RKO (cell line): ENCODE measurements at regions not wholly inside any gene's neighbourhood (a gene's known extent, or its start where the extent isn't known, plus 50 kb on each side); places are given as distances from the start of the nearest gene placed in this dataset.
"Not testable (repeated sequence)": the region's sequence is repeated elsewhere in the genome, so short reads cannot be mapped to it uniquely, and the experiment has no call there.

Source experiments
- DNase-seq: peaks from one replicate; pipeline ENCODE4 v3.0.0-alpha.2; 2016; ENCODE audit warnings: low spot score

DNA sequence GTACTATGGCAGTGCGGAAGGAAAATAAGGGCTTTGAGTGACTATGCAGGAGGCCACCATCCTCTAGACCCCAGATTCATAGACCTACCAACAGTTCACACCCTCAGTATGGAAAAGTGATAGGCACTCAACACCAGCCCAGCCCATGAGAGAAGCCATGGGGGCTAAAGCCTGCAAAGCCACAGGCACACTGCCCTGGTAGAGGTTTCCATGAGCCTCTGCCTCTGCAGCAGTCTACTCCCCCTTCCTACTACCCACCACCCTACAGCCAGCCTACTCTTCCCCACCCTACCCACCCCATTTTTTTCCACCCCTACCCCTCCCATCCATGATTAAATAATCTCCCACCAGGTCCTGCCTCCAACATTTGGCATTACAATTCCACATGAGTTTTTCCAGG is 241.9 kb downstream of the CWH43 start:
- not testable (repeated sequence) for DNase-seq

DNA sequence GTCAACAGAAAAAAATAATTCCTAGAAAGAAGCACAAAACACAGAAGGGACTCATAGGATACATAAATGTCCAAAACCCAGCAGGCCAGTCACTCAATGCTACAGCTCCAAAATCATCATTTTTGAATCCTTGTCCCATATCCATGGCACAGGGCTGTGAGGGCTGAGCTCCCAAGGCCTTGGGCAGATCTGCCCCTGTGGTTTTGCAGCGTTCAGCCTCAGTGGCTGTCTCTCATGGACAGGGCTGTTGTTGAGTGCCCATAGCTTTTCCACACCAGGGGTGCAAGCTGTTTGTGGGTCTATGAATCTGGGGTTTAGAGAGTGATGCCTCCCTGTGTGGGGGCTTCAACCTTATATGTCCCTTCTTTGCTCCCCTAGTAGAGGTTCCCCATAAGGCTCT is 243.2 kb downstream of the CWH43 start:
- not testable (repeated sequence) for DNase-seq

DNA sequence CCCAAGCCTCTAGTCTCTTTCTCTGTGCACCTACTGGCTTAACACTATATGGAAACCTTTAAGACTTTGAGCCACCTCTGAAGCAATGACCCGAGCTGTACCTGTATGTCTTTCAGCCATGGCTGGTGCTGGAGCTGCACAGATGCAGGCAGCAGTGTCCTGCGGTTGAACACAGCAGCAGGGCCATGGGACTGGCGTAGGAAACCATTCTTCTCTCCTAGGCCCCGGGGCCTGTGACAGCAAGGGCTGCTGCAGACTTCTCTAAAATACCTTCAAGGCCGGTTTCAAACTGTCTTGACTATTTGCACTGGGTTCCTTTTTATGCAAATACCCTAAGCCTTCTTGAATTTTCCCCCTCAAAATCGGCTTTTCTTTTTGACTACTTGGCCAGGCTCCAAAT is 243.6 kb downstream of the CWH43 start:
- not testable (repeated sequence) for DNase-seq

DNA sequence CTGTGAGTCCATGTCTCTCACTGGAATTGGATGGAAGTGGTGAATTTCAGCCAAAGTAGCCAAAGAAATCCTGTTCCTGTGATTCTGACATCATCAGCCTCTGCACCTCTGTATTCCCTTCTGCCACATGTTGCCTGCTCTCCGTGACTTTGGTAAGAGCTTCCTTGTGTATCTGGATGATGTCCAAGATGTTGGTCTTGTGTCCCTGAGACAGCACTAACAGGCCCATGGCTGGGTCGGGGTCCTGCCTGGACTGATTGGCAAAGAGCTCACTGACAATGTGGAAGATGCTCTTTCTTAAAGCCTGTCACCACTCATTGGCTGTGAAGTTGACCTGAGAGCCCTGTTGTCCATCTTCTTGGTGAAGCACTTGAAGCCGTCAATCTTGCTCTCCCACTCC is 247.3 kb downstream of the CWH43 start:
- not testable (repeated sequence) for DNase-seq

DNA sequence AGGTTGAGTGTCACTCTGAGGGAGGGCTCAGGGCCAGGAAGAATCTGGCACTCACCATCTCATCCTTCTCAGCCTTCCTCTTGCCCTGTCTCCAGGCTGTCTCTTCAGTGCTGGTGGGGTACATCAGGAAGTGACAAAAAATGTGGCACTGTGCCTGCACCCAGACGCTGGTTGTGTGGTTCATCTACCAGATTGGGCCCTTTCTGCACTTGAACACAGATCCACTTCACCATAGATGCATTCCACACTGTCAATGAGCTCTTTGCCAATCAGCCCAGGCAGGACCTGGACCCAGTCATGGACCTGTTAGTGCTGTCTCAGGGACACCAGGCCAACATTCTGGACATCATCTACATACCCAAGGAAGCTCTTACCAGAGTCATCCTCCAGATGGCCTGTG is 247.7 kb downstream of the CWH43 start:
- DNase-seq: not testable (repeated sequence)

DNA sequence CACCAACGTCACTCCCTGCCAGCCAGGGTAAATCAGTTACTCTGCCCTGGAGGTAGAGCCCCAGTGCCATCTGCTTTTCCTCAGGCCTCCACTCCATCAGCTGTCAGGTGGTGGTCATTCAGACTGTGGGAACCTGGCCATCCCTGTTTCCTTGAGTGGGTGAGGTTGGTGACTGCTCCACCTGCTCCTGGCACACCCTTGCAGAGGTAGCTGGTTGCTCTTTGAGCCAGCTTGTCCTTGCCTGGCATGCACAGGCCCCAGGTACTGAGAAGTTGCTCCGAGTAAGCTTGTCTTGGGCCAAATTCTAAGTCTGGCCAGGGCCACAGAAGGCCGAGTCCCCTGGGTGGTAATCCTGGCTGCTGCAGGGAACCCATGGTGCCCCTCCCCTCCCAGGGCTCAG is 248.3 kb downstream of the CWH43 start:
- not testable (repeated sequence) for DNase-seq

DNA sequence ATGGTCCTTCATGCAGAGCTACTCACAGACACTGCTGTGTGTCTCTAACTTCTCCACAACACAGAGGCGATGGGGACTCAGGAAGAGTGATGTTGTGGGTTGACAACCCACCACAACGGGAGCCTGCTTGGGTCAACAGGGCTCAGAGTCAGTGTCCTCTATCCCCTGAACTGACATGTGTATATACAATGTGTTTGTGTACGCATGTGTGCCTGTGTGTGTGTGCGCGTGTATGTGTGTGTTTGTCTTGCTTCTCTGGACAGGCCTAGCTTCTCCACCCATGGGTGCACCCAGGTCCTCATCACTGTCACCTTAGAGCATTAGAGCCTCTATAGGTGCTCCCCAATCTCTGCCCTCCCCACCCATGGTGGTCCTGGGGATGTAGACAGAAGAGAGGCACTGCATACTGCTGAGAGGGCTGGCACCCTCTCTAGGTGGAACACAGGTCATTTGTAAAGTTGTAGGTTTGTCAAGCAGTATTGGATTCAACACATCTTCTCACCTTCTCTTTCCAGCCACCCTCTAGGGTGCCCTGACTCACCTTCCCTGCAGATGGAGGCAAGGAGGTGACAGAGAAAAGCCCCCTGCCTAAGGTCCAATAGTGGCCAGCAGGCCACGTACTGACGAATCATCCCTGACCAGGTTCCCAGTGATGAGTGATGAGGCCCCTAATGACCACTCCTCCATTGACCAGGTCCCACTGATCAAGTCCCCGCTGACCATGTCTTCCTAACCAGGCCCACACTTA is 249.5 kb downstream of the CWH43 start:
- DNase-seq: not testable (repeated sequence)

DNA sequence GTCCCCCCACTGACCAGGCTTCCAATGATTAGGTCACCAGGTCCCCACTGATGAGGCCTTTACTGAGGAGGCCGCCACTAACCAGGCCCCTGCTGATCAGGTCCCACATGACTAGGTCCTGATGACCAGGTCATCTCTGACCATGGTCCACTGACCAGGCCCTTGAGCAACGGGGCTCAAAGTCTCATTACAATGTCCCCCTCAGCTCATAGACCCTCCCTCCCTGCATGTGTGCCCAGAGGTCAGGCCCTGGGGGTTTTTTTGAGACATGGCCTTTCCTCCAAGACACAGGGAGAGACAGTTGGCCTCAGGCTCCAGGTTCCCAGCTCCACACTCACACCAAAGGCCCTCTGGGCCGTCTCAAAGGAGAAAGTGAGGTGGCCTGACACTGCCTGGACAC is 250.4 kb downstream of the CWH43 start:
- DNase-seq: not testable (repeated sequence)

DNA sequence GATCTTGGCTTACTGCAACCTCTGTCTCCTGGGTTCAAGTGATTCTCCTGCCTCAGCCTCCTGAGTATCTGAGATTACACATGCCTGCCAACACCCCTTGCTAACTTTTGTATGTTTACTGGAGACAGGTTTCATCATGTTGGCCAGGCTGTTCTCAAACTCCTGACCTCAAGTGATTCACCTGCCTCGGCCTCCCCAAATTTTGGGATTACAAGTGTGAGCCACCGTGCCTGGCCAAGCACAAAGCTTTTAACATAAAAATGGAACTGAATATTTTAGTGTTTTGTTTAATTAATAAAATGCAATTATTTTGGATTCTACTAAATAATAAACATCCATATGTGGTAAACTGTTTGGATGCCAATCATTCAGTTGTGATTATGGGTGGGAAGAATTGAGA is 255.2 kb downstream of the CWH43 start:
- not testable (repeated sequence) for DNase-seq

DNA sequence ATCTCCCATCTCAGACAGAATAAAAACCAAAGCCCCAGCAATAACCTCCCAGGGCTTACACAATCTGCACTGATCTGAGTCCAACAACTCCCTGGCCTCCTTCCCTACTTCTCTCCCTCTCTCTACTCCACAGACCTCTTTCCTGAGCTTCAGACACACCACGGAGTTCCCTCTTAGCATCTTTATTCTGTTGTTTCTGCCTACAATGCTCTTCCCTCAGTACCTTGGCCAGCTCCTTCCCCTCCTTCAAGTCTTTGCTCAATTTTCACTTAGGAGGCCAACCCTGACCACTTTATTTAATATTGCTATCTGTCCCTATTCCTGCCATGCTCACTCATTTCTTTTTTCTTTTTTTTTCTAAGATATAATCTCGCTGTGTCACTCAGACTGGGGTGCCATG is 276.7 kb downstream of the CWH43 start:
- not testable (repeated sequence) for DNase-seq

DNA sequence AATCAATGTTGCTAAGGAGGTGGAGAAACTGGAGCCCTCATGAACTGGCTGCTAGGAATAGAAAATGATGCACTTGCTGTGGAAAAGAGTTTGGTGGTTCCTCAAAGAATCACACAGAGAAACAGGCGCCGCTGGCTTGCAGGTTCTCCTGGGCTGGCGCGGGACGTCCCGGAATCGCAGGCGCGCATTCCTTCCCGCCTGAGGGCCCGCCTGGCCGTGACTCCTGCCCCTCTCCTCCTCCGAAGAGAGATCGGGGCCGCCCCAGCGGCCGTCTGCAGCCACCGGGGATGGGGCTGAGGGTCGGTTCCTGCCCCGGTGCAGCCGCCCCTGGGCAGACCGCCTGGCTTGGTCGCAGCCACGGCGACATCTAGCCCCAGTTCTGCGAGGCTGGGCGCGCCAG is 284.4 kb downstream of the CWH43 start:
- DNase-seq: not testable (repeated sequence)

DNA sequence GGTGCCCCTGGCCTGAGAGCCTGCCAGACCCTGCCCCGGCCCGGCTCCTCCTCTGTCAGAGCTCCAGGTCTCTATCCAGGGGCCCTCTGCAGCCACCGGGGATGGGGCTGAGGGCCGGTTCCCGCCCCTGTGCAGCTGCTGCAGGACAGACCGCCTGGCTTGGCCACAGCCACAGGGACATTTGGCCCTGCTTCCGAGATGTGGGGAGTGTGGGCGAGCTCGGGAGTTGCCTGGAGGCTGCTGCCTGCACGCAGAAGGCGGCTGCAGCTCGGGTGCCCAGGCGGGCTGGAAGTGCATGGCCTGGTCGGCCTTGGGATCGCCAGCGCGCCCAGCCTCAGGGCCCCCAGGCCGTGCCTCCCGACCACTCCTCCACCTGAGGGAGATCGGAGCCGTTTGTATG is 284.8 kb downstream of the CWH43 start:
- not testable (repeated sequence) for DNase-seq

DNA sequence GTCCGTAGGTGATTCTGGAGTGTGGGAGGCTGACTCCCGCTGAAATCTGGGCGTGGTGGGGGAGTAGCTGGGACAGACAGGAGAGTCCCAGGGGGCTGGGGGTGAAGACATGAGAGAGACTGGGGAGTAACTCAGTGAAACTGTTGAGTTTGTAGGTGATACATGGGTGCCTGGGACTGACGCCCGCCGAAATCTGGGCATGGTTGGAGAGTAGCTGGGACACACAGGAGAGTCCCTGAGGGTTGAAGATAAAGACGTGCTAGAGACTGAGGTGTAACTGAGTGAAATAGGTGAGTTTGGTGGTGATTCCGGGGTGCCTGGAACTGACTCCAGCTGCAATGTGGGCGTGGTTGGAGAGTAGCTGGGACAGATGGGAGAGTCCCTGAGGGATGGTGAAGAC is 299.8 kb downstream of the CWH43 start:
- DNase-seq: not testable (repeated sequence)

DNA sequence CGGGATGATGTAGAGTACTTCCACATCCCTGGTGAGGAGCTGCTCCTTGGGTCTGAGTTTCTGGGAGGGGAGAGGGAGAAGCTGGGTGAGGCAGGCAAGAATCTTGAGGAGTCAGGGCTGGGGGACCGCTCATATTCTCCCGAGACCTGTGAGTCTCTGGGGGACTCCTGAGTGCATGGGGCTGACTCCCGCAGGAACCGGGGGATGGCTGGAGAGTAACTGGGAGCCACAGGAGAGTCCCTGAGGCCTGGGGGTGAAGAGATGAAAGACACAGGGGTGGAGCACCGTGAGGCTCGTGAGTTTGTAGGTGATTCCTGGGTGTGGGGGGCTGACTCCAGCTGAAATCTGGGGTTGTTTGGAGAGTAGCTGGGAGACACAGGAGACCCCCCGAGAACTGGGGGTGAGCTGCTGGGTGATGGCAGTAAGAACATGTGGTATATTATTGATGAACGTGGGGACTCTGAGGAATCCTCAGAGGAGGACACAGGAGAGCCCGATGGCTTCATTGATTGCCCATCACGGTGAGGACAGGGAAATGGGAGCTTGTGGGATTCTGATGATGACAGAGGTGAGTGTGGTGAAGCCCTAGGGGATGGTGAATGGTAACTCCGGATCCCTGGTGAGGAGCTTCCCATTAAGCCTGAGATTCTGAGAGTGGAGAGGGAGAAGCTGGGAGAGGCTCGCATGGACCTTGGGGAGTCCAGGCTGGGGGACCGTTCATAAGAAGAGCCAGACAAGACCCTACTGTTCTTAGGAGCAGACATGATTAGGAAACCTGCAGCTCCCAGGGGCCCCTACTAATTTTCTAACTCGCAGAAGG is 301.1 kb downstream of the CWH43 start:
- not testable (repeated sequence) for DNase-seq

DNA sequence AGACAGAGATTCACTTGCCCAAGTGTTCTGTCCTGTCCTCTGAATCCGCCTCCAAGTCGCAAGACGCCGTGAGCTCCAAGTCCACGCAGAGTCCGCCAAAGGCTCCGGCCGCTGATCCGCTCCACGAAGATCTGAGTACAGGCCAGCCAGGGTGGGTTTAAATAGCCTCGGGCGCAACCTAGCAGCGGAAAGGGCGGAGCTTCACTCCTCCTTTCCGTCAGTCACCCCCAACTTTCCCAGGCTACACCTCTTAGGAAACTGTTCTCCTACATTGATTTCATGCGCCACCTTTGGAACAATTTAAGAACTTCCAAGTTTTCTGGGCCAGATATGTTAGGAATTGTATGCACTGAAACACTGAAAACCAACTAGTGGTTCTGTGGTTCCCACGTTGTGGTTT is 301.8 kb downstream of the CWH43 start:
- not testable (repeated sequence) for DNase-seq

DNA sequence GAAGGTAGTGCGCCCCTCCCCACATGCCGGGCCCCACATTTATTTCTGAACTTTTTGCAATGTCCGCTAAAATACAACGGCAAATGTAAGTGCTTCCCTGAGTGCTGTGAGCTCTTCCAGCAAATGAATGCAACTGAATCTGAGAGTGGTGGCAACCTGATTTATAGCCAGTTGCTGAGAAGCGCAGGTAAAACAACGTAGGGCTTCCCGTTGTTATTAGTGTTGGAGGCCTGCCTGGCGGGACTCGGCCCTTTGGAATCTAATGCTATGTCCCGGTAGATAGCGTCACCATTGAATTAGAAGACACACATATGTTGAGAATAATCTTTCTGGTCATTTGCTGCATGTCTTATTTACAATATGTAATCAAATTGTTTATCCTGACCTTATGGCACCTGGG is 302.7 kb downstream of the CWH43 start:
- not testable (repeated sequence) for DNase-seq

DNA sequence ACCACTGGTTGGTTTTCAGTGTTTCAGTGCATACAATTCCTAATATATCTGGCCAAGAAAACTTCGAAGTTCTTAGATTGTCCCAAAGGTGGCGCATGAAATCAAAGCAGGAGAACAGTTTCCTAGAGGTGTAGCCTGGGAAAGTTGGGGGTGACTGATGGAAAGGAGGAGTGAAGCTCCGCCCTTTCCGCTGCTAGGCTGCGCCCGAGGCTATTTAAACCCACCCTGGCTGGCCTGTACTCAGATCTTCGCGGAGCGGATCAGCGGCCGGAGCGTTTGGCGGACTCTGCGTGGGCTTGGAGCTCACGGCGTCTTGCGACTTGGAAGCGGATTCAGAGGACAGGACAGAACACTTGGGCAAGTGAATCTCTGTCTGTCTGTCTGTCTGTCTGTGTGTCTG is 328.7 kb downstream of the CWH43 start:
- not testable (repeated sequence) for DNase-seq

DNA sequence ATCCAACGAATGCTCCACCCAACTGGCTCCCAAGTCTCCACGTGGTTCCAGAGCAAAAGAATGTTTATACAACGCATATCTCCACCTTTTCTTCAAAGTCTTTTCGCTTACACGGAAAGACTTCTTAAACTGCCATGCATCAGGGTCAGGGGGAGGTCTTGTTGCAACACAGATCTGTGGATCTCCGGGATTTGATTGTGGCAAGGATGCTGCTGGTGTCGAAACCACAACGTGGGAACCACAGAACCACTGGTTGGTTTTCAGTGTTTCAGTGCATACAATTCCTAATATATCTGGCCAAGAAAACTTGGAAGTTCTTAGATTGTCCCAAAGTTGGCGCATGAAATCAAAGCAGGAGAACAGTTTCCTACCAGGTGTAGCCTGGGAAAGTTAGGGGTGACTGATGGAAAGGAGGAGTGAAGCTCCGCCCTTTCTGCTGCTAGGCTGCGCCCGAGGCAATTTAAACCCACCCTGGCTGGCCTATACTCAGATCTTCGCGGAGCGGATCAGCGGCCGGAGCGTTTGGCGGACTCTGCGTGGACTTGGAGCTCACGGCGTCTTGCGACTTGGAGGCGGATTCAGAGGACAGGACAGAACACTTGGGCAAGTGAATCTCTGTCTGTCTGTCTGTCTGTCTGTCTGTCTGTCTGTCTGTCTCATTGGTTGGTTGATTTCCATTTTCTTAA is 334.8 kb downstream of the CWH43 start:
- DNase-seq: not testable (repeated sequence)

DNA sequence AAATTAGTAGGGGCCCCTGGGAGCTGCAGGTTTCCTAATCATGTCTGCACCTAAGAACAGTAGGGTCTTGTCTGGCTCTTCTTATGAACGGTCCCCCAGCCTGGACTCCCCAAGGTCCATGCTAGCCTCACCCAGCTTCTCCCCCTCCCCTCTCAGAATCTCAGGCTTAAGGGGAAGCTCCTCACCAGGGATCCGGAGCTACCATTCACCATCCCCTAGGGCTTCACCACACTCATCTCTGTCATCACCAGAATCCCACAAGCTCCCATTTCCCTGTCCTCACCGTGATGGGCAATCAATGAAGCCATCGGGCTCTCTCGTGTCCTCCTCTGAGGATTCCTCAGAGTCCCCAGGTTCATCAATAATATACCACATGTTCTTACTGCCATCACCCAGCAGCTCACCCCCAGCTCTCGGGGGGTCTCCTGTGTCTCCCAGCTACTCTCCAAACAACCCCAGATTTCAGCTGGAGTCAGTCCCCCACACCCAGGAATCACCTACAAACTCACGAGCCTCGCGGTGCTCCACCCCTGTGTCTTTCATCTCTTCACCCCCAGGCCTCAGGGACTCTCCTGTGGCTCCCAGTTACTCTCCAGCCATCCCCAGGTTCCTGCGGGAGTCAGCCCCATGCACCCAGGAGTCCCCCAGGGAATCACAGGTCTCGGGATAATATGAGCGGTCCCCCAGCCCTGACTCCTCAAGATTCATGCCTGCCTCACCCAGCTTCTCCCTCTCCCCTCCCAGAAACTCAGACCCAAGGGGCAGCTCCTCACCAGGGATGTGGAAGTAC is 335.6 kb downstream of the CWH43 start:
- DNase-seq: not testable (repeated sequence)

DNA sequence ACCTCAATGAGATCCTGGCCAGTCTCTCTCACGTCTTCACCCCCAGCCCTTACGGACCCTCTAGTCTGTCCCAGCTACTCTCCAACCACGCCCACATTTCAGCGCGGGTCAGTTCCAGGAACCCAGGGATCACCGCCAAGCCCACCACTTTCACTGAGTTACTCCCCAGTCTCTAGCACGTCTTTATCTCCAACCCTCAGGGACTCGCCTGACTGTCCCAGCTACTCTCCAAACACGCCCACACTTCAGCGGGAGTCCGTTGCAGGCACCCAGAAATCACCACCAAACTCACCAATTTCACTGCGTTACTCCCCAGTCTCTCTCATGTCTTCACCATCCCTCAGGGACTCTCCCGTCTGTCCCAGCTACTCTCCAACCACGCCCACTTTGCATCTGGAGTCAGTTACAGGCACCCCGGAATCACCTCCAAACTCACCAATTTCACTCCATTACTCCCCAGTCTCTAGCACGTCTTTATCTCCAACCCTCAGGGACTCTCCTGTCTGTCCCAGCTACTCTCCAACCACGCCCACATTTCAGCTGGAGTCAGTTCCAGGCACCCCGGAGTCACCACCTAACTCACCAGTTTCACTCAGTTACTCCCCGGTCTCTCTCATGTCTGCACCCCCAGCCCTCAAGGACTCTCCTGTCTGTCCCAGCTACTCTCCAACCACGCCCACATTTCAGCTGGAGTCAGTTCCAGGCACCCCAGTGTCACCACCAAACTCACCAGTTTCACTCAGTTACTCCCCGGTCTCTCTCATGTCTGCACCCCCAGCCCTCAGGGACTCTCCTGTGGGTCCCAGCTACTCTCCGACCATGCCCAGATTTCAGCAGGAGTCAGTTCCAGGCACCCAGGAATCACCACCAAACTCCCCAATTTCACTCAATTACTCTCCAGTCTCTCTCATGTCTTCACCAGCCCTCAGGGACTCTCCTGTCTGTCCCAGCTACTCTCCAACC is 336.8 kb downstream of the CWH43 start:
- not testable (repeated sequence) for DNase-seq

DNA sequence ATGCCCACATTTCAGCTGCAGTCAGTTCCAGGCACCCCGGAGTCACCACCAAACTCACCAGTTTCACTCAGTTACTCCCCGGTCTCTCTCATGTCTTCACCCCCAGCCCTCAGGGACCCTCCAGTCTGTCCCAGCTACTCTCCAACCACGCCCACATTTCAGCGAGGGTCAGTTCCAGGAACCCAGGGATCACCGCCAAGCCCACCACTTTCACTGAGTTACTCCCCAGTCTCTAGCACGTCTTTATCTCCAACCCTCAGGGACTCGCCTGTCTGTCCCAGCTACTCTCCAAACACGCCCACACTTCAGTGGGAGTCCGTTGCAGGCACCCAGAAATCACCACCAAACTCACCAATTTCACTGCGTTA is 337.5 kb downstream of the CWH43 start:
- not testable (repeated sequence) for DNase-seq
